Upper lobe of right lung (tissue), 1 donor: ENCODE measurements at regions not wholly inside any gene's neighbourhood (a gene's known extent, or its start where the extent isn't known, plus 50 kb on each side); places are given as distances from the start of the nearest gene placed in this dataset.

Experiments used
- ATAC-seq: fragments of 200-7000 bp; cut with Tn5 transposase; one replicate; pipeline ENCODE4 v1.9.1; 2020; ENCODE audit warnings: mild to moderate bottlenecking, moderate library complexity
- DNase-seq: peaks from one replicate; pipeline ENCODE4 v3.0.0-alpha.2; 2020
- H3K27ac ChIP-seq: fragments of 200-600 bp; one replicate; pipeline ENCODE4 v1.8.0; 2022
- H3K27me3 ChIP-seq: fragments of 200-600 bp; one replicate; pipeline ENCODE4 v1.8.0; 2022; ENCODE audit warnings: mild to moderate bottlenecking
- H3K36me3 ChIP-seq: fragments of 200-600 bp; one replicate; pipeline ENCODE4 v1.8.0; 2022
- H3K4me1 ChIP-seq: fragments of 200-600 bp; one replicate; pipeline ENCODE4 v1.8.0; 2022
- H3K4me3 ChIP-seq: fragments of 200-600 bp; one replicate; pipeline ENCODE4 v1.8.0; 2022; ENCODE audit warnings: mild to moderate bottlenecking
- H3K9me3 ChIP-seq: fragments of 200-600 bp; one replicate; pipeline ENCODE4 v1.8.0; 2022
- CTCF ChIP-seq: fragments of 200-600 bp; IDR thresholded peaks from one replicate; pipeline ENCODE4 v1.8.0; 2022; ENCODE audit warnings: antibody characterized with exemption
- intact Hi-C: fragments of 100-400 bp; cut with DNase I; formaldehyde crosslinking; loops from one replicate; pipeline ENCODE4 v1.11.0; 2022
- donor health status: DM: no; HTN: yes; CAD: no; lungs with severe emphysema.

- H3K27me3 ChIP-seq, result peaks cover 6% of the 10 kb centered on the region
- ATAC-seq (no peak), DNase-seq (no peak)
- H3K4me1 ChIP-seq, result no peaks in the 10 kb centered on the region
- no peak for TF ChIP-seq CTCF
- no peaks in the 10 kb centered on the region for H3K36me3 ChIP-seq
- H3K9me3 ChIP-seq, result no peaks in the 10 kb centered on the region
- no peak overlapping the region for H3K4me3 ChIP-seq
- intact Hi-C loops, result loop anchor here (5.0 kb wide), 1 partner anchor 342 kb away; no protein-coding TSS in a partner anchor
- no peak overlapping the region for H3K27ac ChIP-seq
These were observed 51.2 kb upstream of the GLI2 start for GRCh38 chr2:120684289-120685065.

- no peak for TF ChIP-seq CTCF
- intact Hi-C loops, result no loop called here
- no peak overlapping the region for H3K4me3 ChIP-seq
- H3K27ac ChIP-seq, result no peak overlapping the region
- no peaks in the 10 kb centered on the region for H3K27me3 ChIP-seq
- H3K4me1 ChIP-seq, result no peaks in the 10 kb centered on the region
- ATAC-seq (no peak), DNase-seq (peak; percentile 47)
- H3K36me3 ChIP-seq, result no peaks in the 10 kb centered on the region
- no peaks in the 10 kb centered on the region for H3K9me3 ChIP-seq
These were observed 50.3 kb upstream of the GLI2 start for GRCh38 chr2:120685066-120685973.
